GM23338 (cell line): ENCODE measurements at regions not wholly inside any gene's neighbourhood (a gene's known extent, or its start where the extent isn't known, plus 50 kb on each side); places are given as distances from the start of the nearest gene placed in this dataset.

Source experiments
- ATAC-seq: fragments of 200-7000 bp; cut with Tn5 transposase; 3 replicates; pipeline ENCODE4 v1.9.1; 2020
- DNase-seq: peaks from one replicate; pipeline ENCODE4 v3.0.0-alpha.2; 2015; ENCODE audit warnings: low spot score
- H2AFZ ChIP-seq: fragments of 200-600 bp; sonication (generic); 2 replicates; pipeline ENCODE4 v1.8.0; 2016; ENCODE audit warnings: antibody characterized with exemption, mild to moderate bottlenecking, moderate library complexity
- H3F3A ChIP-seq: fragments of 200-600 bp; sonication (generic); replicated peaks from 2 replicates; pipeline ENCODE4 v1.8.0; 2017; ENCODE audit warnings: antibody characterized with exemption, mixed run types, low read depth
- H3K27ac ChIP-seq: fragments of 200-600 bp; sonication (generic); 2 replicates; pipeline ENCODE4 v1.6.1; 2016; ENCODE audit warnings: low read depth
- H3K27me3 ChIP-seq: fragments of 200-600 bp; sonication (generic); 2 replicates; pipeline ENCODE4 v1.8.0; 2016; ENCODE audit warnings: mild to moderate bottlenecking, mixed run types, moderate library complexity; ENCODE audit not compliant: insufficient read depth
- H3K36me3 ChIP-seq: fragments of 200-600 bp; sonication (generic); 2 replicates; pipeline ENCODE4 v1.8.0; 2016; ENCODE audit warnings: mild to moderate bottlenecking; ENCODE audit not compliant: insufficient read depth
- H3K4me1 ChIP-seq: fragments of 200-600 bp; sonication (generic); 2 replicates; pipeline ENCODE4 v1.8.0; 2016; ENCODE audit warnings: mild to moderate bottlenecking, moderate library complexity; ENCODE audit not compliant: insufficient read depth
- H3K4me2 ChIP-seq: fragments of 200-600 bp; sonication (generic); 2 replicates; pipeline ENCODE4 v1.7.1; 2017; ENCODE audit warnings: mixed run types
- H3K4me3 ChIP-seq: fragments of 200-600 bp; sonication (generic); 2 replicates; pipeline ENCODE4 v1.6.1; 2016; ENCODE audit warnings: mixed run types
- H3K79me2 ChIP-seq: fragments of 200-600 bp; sonication (generic); replicated peaks from 2 replicates; pipeline ENCODE4 v1.8.0; 2017; ENCODE audit warnings: mild to moderate bottlenecking; ENCODE audit not compliant: insufficient read depth
- H3K9me2 ChIP-seq: fragments of 200-600 bp; sonication (generic); 2 replicates; pipeline ENCODE4 v1.8.0; 2017; ENCODE audit not compliant: insufficient read depth
- H4K20me1 ChIP-seq: fragments of 200-600 bp; sonication (generic); replicated peaks from 2 replicates; pipeline ENCODE4 v1.8.0; 2017; ENCODE audit warnings: mild to moderate bottlenecking; ENCODE audit not compliant: insufficient read depth
- H3K27ac Mint-ChIP-seq: 2 replicates; pipeline ENCODE4 v1.8.0; 2020; ENCODE audit warnings: inconsistent platforms, mild to moderate bottlenecking, moderate library complexity, mixed read lengths
- H3K27me3 Mint-ChIP-seq: 3 replicates; pipeline ENCODE4 v1.8.0; 2022; ENCODE audit warnings: low read depth, mild to moderate bottlenecking, moderate library complexity, mixed read lengths, inconsistent platforms; ENCODE audit not compliant: insufficient read depth, poor library complexity
- H3K36me3 Mint-ChIP-seq: 3 replicates; pipeline ENCODE4 v1.8.0; 2021; ENCODE audit warnings: low read depth, mild to moderate bottlenecking, inconsistent platforms, moderate library complexity, mixed read lengths
- H3K4me1 Mint-ChIP-seq: 3 replicates; pipeline ENCODE4 v1.8.0; 2020; ENCODE audit warnings: mild to moderate bottlenecking, inconsistent platforms, mixed read lengths
- H3K4me3 Mint-ChIP-seq: 3 replicates; pipeline ENCODE4 v1.8.0; 2021; ENCODE audit warnings: moderate library complexity, mild to moderate bottlenecking, inconsistent platforms, mixed read lengths
- H3K9me3 Mint-ChIP-seq: 3 replicates; pipeline ENCODE4 v1.8.0; 2020; ENCODE audit warnings: moderate library complexity, mild to moderate bottlenecking, inconsistent platforms, mixed read lengths
- CREB1 ChIP-seq: fragments of 250-450 bp; sonication (Bioruptor Pico); IDR thresholded peaks from 2 replicates; pipeline ENCODE4 v1.5.0; 2020; ENCODE audit warnings: low read depth, mild to moderate bottlenecking, moderate library complexity
- EZH2 ChIP-seq: fragments of 200-600 bp; sonication (generic); IDR thresholded peaks from one replicate; pipeline ENCODE4 v1.8.0; 2017; ENCODE audit warnings: antibody characterized with exemption, mild to moderate bottlenecking, low read depth; ENCODE audit not compliant: unreplicated experiment
- EZH2phosphoT487 ChIP-seq: fragments of 200-600 bp; sonication (generic); IDR thresholded peaks from one replicate; pipeline ENCODE4 v1.8.1; 2018; ENCODE audit warnings: antibody characterized with exemption; ENCODE audit not compliant: unreplicated experiment
- JUNB ChIP-seq: IDR thresholded peaks from one replicate; pipeline ENCODE4 v1.6.1; 2016; ENCODE audit warnings: antibody characterized with exemption; ENCODE audit not compliant: unreplicated experiment
- NANOG ChIP-seq: IDR thresholded peaks from 2 replicates; pipeline ENCODE4 v1.6.1; 2016; ENCODE audit warnings: antibody characterized with exemption, borderline replicate concordance
- POLR2AphosphoS5 ChIP-seq: IDR thresholded peaks from 2 replicates; pipeline ENCODE4 v1.6.1; 2016; ENCODE audit warnings: antibody characterized with exemption, low read depth
- STAT1 ChIP-seq: IDR thresholded peaks from one replicate; pipeline ENCODE4 v1.6.1; 2016; ENCODE audit warnings: antibody characterized with exemption; ENCODE audit not compliant: unreplicated experiment
- ZNF114 ChIP-seq: fragments of 250-450 bp; sonication (Bioruptor Pico); IDR thresholded peaks from 2 replicates; pipeline ENCODE4 v1.5.0; 2020; ENCODE audit warnings: mild to moderate bottlenecking, moderate library complexity
- ZNF331 ChIP-seq: fragments of 250-450 bp; sonication (Bioruptor Pico); IDR thresholded peaks from 2 replicates; pipeline ENCODE4 v1.5.0; 2020; ENCODE audit warnings: low read depth, mild to moderate bottlenecking, moderate library complexity
- TF ChIP-seq, protein P1 (sequence below): fragments of 250-450 bp; sonication (Bioruptor Pico); IDR thresholded peaks from 2 replicates; pipeline ENCODE4 v1.5.0; 2020; ENCODE audit warnings: mild to moderate bottlenecking, moderate library complexity
- TF ChIP-seq, protein P2 (sequence below), 2 experiments: fragments of 200-600 bp in 1 of 2; sonication (generic) in 1 of 2; conservative IDR thresholded peaks; 2 replicates each; pipeline versions ENCODE4 v1.5.1 to v1.6.1; 2016 to 2017; ENCODE audit warnings: antibody characterized with exemption in 2 of 2, low read depth in 2 of 2, mild to moderate bottlenecking in 2 of 2, moderate library complexity in 1 of 2
- TF ChIP-seq, protein P3 (sequence below): IDR thresholded peaks from one replicate; pipeline ENCODE4 v1.6.1; 2018; ENCODE audit warnings: antibody characterized with exemption; ENCODE audit not compliant: unreplicated experiment
- TF ChIP-seq, protein P4 (sequence below): IDR thresholded peaks from 2 replicates; pipeline ENCODE4 v1.6.1; 2016; ENCODE audit warnings: antibody characterized with exemption

DNA sequence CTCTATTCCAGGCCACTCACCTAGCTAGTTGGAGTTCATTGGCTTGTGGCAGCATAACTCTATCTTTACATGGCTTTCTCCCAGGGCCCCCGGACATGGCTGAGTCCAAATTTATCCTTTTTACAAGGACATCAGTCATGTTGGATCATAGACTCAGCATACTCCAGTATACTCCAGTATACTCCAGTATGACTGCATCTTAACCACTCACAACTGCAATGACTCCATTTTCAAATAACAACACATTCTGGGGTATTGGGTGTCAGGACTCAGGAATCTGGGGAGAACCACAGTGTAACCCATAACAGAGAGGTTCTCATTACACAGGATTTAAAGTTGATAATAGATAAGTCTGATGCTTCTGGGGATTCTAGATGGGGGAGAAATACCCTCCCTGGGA, 53.8 kb upstream of the TSHZ2 start:
- H3K4me3 ChIP-seq = no peak overlapping the region
- ATAC-seq (no peak), DNase-seq (no peak)
- H4K20me1 ChIP-seq = no peaks in the 10 kb centered on the region
- Mint-ChIP-seq H3K27ac (no peak overlapping the region), H3K27me3 (no peaks in the 10 kb centered on the region), H3K9me3 (peaks cover 7% of the 10 kb centered on the region; the same call in 1 of the 3 replicates), H3K36me3 (peaks cover 4% of the 10 kb centered on the region; the same call in 1 of the 3 replicates), H3K4me1 (peaks cover 4% of the 10 kb centered on the region), H3K4me3 (no peak overlapping the region)
- TF ChIP-seq, protein P1, sequence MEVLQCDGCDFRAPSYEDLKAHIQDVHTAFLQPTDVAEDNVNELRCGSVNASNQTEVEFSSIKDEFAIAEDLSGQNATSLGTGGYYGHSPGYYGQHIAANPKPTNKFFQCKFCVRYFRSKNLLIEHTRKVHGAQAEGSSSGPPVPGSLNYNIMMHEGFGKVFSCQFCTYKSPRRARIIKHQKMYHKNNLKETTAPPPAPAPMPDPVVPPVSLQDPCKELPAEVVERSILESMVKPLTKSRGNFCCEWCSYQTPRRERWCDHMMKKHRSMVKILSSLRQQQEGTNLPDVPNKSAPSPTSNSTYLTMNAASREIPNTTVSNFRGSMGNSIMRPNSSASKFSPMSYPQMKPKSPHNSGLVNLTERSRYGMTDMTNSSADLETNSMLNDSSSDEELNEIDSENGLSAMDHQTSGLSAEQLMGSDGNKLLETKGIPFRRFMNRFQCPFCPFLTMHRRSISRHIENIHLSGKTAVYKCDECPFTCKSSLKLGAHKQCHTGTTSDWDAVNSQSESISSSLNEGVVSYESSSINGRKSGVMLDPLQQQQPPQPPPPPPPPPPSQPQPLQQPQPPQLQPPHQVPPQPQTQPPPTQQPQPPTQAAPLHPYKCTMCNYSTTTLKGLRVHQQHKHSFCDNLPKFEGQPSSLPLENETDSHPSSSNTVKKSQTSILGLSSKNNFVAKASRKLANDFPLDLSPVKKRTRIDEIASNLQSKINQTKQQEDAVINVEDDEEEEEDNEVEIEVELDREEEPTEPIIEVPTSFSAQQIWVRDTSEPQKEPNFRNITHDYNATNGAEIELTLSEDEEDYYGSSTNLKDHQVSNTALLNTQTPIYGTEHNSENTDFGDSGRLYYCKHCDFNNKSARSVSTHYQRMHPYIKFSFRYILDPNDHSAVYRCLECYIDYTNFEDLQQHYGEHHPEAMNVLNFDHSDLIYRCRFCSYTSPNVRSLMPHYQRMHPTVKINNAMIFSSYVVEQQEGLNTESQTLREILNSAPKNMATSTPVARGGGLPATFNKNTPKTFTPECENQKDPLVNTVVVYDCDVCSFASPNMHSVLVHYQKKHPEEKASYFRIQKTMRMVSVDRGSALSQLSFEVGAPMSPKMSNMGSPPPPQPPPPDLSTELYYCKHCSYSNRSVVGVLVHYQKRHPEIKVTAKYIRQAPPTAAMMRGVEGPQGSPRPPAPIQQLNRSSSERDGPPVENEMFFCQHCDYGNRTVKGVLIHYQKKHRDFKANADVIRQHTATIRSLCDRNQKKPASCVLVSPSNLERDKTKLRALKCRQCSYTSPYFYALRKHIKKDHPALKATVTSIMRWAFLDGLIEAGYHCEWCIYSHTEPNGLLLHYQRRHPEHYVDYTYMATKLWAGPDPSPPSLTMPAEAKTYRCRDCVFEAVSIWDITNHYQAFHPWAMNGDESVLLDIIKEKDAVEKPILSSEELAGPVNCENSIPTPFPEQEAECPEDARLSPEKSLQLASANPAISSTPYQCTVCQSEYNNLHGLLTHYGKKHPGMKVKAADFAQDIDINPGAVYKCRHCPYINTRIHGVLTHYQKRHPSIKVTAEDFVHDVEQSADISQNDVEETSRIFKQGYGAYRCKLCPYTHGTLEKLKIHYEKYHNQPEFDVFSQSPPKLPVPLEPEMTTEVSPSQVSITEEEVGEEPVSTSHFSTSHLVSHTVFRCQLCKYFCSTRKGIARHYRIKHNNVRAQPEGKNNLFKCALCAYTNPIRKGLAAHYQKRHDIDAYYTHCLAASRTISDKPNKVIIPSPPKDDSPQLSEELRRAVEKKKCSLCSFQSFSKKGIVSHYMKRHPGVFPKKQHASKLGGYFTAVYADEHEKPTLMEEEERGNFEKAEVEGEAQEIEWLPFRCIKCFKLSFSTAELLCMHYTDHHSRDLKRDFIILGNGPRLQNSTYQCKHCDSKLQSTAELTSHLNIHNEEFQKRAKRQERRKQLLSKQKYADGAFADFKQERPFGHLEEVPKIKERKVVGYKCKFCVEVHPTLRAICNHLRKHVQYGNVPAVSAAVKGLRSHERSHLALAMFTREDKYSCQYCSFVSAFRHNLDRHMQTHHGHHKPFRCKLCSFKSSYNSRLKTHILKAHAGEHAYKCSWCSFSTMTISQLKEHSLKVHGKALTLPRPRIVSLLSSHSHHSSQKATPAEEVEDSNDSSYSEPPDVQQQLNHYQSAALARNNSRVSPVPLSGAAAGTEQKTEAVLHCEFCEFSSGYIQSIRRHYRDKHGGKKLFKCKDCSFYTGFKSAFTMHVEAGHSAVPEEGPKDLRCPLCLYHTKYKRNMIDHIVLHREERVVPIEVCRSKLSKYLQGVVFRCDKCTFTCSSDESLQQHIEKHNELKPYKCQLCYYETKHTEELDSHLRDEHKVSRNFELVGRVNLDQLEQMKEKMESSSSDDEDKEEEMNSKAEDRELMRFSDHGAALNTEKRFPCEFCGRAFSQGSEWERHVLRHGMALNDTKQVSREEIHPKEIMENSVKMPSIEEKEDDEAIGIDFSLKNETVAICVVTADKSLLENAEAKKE (CRISPR knock-in tag) = no peak
- TF ChIP-seq, protein P2, sequence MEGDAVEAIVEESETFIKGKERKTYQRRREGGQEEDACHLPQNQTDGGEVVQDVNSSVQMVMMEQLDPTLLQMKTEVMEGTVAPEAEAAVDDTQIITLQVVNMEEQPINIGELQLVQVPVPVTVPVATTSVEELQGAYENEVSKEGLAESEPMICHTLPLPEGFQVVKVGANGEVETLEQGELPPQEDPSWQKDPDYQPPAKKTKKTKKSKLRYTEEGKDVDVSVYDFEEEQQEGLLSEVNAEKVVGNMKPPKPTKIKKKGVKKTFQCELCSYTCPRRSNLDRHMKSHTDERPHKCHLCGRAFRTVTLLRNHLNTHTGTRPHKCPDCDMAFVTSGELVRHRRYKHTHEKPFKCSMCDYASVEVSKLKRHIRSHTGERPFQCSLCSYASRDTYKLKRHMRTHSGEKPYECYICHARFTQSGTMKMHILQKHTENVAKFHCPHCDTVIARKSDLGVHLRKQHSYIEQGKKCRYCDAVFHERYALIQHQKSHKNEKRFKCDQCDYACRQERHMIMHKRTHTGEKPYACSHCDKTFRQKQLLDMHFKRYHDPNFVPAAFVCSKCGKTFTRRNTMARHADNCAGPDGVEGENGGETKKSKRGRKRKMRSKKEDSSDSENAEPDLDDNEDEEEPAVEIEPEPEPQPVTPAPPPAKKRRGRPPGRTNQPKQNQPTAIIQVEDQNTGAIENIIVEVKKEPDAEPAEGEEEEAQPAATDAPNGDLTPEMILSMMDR (conservative IDR thresholded peaks at IDR 0.05; ENCODE audit: low read depth in 2 of 2) = no peak
- TF ChIP-seq, protein P3, sequence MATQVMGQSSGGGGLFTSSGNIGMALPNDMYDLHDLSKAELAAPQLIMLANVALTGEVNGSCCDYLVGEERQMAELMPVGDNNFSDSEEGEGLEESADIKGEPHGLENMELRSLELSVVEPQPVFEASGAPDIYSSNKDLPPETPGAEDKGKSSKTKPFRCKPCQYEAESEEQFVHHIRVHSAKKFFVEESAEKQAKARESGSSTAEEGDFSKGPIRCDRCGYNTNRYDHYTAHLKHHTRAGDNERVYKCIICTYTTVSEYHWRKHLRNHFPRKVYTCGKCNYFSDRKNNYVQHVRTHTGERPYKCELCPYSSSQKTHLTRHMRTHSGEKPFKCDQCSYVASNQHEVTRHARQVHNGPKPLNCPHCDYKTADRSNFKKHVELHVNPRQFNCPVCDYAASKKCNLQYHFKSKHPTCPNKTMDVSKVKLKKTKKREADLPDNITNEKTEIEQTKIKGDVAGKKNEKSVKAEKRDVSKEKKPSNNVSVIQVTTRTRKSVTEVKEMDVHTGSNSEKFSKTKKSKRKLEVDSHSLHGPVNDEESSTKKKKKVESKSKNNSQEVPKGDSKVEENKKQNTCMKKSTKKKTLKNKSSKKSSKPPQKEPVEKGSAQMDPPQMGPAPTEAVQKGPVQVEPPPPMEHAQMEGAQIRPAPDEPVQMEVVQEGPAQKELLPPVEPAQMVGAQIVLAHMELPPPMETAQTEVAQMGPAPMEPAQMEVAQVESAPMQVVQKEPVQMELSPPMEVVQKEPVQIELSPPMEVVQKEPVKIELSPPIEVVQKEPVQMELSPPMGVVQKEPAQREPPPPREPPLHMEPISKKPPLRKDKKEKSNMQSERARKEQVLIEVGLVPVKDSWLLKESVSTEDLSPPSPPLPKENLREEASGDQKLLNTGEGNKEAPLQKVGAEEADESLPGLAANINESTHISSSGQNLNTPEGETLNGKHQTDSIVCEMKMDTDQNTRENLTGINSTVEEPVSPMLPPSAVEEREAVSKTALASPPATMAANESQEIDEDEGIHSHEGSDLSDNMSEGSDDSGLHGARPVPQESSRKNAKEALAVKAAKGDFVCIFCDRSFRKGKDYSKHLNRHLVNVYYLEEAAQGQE = no peak
- no peak for TF ChIP-seq EZH2
- no peak for TF ChIP-seq CREB1
- no peak for TF ChIP-seq POLR2AphosphoS5
- no peak for TF ChIP-seq STAT1
- no peak for TF ChIP-seq EZH2phosphoT487
- TF ChIP-seq, protein P4, sequence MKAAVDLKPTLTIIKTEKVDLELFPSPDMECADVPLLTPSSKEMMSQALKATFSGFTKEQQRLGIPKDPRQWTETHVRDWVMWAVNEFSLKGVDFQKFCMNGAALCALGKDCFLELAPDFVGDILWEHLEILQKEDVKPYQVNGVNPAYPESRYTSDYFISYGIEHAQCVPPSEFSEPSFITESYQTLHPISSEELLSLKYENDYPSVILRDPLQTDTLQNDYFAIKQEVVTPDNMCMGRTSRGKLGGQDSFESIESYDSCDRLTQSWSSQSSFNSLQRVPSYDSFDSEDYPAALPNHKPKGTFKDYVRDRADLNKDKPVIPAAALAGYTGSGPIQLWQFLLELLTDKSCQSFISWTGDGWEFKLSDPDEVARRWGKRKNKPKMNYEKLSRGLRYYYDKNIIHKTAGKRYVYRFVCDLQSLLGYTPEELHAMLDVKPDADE = no peak
- TF ChIP-seq ZNF331 (CRISPR knock-in tag) = no peak
- no peak for TF ChIP-seq ZNF114 (CRISPR knock-in tag)
- TF ChIP-seq JUNB = no peak
- TF ChIP-seq NANOG = no peak
- H3K36me3 ChIP-seq = no peaks in the 10 kb centered on the region
- H3F3A ChIP-seq = no peaks in the 10 kb centered on the region
- H3K9me2 ChIP-seq = no peaks in the 10 kb centered on the region; the same call in 1 of the 2 replicates
- no peak overlapping the region for H2AFZ ChIP-seq
- no peaks in the 10 kb centered on the region; the same call in 1 of the 2 replicates for H3K4me1 ChIP-seq
- no peaks in the 10 kb centered on the region for H3K79me2 ChIP-seq
- no peak overlapping the region for H3K27ac ChIP-seq
- H3K4me2 ChIP-seq = no peak overlapping the region
- no peaks in the 10 kb centered on the region for H3K27me3 ChIP-seq
